ENCODE measurements at regions not wholly inside any gene's neighbourhood (a gene's known extent, or its start where the extent isn't known, plus 50 kb on each side); places are given as distances from the start of the nearest gene placed in this dataset.

DNA sequence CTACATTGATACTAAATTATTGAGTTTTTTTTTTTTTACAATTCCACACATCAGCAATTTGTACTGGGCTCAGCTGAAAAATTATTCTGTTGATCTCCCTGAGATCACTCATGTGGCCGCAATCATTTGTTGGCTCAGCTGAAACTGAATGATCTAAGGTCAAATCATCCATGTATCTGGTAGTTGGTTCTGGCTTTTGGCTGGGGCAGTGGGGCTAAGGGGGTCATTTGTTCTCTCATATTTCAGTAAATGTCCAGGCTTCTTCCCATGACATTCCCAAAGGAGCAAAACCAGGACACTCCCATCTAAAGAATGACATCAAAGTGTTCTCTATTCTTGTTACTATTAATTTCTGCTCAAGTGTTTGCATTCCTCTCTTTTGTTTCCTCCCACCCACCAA is 806.7 kb upstream of the ADGRL2 start:
- TF ChIP-seq, protein P1, sequence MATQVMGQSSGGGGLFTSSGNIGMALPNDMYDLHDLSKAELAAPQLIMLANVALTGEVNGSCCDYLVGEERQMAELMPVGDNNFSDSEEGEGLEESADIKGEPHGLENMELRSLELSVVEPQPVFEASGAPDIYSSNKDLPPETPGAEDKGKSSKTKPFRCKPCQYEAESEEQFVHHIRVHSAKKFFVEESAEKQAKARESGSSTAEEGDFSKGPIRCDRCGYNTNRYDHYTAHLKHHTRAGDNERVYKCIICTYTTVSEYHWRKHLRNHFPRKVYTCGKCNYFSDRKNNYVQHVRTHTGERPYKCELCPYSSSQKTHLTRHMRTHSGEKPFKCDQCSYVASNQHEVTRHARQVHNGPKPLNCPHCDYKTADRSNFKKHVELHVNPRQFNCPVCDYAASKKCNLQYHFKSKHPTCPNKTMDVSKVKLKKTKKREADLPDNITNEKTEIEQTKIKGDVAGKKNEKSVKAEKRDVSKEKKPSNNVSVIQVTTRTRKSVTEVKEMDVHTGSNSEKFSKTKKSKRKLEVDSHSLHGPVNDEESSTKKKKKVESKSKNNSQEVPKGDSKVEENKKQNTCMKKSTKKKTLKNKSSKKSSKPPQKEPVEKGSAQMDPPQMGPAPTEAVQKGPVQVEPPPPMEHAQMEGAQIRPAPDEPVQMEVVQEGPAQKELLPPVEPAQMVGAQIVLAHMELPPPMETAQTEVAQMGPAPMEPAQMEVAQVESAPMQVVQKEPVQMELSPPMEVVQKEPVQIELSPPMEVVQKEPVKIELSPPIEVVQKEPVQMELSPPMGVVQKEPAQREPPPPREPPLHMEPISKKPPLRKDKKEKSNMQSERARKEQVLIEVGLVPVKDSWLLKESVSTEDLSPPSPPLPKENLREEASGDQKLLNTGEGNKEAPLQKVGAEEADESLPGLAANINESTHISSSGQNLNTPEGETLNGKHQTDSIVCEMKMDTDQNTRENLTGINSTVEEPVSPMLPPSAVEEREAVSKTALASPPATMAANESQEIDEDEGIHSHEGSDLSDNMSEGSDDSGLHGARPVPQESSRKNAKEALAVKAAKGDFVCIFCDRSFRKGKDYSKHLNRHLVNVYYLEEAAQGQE (IDR thresholded peaks at IDR 0.05; ENCODE audit: insufficient read depth in 1 of 2, low read depth in 2 of 2, low read length in 1 of 2): no peak
- TF ChIP-seq, protein P2, sequence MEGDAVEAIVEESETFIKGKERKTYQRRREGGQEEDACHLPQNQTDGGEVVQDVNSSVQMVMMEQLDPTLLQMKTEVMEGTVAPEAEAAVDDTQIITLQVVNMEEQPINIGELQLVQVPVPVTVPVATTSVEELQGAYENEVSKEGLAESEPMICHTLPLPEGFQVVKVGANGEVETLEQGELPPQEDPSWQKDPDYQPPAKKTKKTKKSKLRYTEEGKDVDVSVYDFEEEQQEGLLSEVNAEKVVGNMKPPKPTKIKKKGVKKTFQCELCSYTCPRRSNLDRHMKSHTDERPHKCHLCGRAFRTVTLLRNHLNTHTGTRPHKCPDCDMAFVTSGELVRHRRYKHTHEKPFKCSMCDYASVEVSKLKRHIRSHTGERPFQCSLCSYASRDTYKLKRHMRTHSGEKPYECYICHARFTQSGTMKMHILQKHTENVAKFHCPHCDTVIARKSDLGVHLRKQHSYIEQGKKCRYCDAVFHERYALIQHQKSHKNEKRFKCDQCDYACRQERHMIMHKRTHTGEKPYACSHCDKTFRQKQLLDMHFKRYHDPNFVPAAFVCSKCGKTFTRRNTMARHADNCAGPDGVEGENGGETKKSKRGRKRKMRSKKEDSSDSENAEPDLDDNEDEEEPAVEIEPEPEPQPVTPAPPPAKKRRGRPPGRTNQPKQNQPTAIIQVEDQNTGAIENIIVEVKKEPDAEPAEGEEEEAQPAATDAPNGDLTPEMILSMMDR (IDR thresholded peaks at IDR 0.05): no peak
- TF ChIP-seq TCF7L2 (IDR thresholded peaks at IDR 0.05; ENCODE audit: low read depth, low read length): no peak
- no peak for TF ChIP-seq POLR2AphosphoS5 (IDR thresholded peaks at IDR 0.05; ENCODE audit: low read depth, low read length)

Measured in Panc1 (cell line).